ENCODE measurements at regions not wholly inside any gene's neighbourhood (a gene's known extent, or its start where the extent isn't known, plus 50 kb on each side); places are given as distances from the start of the nearest gene placed in this dataset.
"Not testable (repeated sequence)": the region's sequence is repeated elsewhere in the genome, so short reads cannot be mapped to it uniquely, and the experiment has no call there.

GRCh38 chr3:78163379-78163778, 1123.5 kb downstream of the ROBO2 start:
- DNase-seq: no peak

- DNase-seq: no peak
These were observed 1126.0 kb downstream of the ROBO2 start for GRCh38 chr3:78165876-78166275.

GRCh38 chr3:78174821-78175220, 1134.9 kb downstream of the ROBO2 start:
- no peak for DNase-seq

DNA sequence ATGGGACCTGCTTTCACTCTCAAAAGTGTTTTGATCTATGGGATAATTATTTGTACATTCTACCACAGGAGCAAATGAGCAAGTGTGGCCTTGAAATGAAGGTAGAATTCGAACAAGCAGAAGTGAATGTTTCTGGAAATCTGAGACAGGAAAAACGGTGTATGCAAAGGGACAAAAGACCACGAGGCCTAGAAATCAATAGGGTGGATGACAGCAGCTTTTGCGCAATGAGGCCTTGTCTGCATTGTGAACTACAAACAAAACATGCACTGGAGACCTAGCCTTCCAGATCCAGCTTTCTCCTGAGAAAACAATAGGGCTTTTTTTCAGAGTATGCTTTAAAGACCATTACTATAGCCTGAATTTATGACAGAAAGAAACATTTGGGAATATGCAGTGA, 1137.0 kb downstream of the ROBO2 start:
- DNase-seq: no peak

DNA sequence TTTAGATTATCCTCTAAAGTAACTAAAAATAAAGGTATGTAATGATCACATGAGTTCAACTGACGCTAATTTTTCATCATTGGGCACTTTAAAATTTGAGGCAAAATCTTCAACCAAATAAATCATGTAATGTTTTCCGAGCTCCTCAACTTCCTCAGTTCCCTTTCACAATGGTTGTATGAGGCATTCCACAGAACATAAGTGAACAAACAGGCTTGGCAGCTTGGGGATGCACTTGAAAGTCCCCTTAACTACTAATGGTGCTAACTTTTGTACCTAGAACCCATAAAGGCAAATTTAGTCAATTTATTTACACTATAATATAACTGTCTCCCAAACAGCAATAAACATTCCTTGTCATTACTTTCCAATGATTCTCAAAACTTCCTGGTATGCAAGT, 1137.9 kb downstream of the ROBO2 start:
- no peak for DNase-seq

- no peak for DNase-seq
These were observed 1138.3 kb downstream of the ROBO2 start for GRCh38 chr3:78178209-78178608.

- DNase-seq: no peak
These were observed 1139.0 kb downstream of the ROBO2 start for GRCh38 chr3:78178740-78179363.

- DNase-seq: no peak
These were observed 1144.2 kb downstream of the ROBO2 start for GRCh38 chr3:78183906-78184599.

GRCh38 chr3:78186404-78186803, 1146.5 kb downstream of the ROBO2 start:
- DNase-seq: no peak

DNA sequence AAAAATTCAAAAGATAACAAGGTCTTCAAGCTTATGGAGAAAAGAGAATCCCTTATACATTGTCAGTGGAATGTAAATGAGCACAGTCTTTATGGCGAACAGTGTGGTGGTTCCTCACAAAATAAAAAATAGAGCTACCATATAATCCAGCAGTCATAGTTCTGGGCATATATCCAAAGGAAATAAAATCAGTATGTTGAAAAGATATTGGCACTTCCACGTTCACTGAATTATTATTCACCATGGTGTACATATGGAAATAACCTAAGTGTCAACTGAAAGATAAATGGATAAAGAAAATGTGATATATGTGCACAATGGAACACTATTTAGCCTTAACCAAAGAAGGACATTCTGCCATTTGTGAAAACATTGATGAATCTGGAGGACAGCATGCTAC, 1161.2 kb downstream of the ROBO2 start:
- DNase-seq: no peak

DNA sequence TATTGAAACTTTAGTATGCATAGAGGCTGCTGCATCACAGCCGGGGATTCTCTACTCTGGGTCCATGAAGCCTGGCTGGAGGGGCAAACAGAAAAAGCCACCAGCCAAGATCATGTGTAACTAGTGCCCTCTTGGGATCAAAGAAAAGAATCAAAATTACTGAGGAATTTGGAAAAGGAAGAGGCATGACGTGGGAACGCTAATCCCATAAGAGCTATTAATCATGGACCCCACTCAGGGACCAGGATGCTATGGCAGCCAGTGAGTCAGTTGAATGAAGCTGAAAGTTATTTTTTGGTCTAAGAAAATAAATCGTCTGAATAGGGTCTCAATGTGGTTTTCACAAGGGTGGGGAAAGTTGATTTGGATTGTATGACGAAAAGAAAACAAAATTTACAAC, 1165.1 kb downstream of the ROBO2 start:
- DNase-seq: no peak

DNA sequence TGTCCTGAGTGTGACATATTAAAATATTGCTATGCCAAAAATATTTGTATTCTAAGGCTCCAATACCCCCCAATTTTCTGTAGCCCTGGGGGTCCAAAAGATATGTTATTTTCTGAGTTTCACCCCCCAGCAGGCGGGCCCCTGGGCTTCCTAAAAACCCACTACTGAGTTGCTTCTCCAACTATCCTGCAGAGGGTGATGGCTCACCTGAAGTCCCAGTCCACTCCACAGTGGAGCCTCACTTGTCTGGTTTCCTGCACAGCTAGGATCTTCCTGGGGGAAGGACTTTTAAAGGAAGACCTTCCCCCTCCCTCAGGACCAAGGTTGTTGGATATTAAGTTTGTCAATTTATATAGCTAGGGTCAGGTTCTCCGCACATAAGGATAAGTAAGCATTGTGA, 1181.4 kb downstream of the ROBO2 start:
- no peak for DNase-seq

GRCh38 chr3:78221796-78222195, 1181.9 kb downstream of the ROBO2 start:
- no peak for DNase-seq

DNA sequence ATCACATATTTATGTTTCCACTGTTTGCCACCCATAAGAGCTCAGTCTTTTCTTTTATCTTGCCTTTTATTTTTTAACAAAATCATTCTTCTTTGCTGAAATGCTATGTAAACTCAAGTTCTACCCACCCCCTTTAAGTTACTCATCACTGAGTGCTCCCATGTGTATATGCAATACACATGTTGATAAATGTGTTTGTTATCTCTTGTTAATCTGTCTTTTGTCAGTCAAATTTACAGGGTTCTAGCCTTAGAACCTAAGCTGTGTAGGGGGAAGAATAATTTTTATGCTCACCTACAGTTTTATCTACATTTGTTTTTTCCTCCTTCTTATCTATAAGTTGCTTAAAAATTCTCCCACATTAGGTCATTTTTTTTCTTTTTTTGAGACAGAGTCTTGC, 1195.9 kb downstream of the ROBO2 start:
- no peak for DNase-seq

DNA sequence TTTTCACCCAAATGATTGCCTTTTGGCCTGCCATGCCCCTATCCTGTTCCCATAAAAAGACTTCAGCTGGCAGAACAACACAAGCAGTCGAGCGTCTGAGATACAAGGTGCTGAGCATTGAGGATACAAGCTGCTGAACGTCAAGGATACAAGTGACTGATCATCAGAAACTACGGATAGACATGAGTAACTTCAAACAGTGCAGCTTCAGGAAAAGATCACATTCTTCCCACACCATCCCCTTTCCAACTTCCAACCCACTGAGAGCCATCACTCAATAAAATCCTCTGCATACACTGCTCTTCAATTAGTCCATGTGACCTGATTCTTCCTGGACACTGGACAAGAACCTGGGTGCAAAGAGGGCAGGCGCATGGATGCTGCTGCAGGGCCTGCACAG, 1198.9 kb downstream of the ROBO2 start:
- no peak for DNase-seq

DNA sequence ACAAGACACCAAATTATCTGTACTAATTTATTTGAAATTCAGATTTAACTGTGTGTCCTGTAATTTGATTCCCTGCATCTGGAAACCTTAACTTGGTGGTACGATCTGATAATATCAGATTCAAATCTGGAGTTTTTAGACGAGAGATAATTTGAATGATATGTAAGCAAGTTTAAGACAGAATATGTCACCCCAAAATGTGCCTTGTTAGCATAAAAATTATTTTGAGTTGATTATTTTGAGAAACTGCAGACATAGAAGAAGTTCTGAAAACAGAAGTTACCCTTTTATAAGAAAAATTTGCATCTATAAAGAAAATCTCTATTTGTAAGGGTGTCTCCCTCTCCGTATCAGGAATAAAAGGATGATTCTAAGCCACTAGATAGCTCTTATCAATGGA, 1202.8 kb downstream of the ROBO2 start:
- DNase-seq: no peak

DNA sequence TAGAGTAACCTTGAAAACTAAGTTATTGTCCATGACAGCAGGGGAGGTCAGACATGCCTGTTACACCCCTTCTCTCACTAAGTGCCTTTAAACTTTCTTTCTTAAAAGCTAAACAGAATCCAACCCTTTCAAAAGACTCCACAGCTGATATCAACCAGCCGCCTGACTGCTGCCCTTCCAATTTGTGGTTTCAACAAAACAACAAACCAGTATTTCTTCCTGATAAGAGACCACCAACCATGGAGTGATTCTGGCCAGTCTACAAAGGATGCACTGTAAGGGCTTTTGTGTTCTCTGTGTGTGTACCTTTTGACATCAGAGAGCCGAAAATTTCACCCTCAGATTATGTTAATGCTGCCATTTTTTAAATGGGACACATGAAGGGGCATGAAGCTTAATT, 1204.2 kb downstream of the ROBO2 start:
- DNase-seq: no peak

DNA sequence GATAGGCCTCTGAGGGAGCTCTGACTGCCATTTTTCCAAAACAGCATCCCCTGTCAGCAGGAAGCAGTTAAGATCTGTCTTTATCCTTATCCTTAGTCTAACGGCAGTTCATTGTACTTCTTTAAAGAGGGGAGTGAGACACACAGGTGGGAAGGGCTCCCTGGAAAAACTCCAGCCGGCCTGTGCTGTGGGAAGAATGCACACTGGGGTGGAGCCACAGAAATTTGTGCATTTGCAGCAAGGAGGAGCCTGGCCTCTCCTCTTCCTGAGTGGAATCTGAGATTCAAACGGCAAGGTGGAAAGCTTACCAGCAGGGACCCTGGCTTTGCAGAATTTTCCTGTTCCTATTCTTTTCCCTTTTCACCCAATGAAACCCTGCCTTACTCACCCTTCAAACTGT, 1209.4 kb downstream of the ROBO2 start:
- no peak for DNase-seq

DNA sequence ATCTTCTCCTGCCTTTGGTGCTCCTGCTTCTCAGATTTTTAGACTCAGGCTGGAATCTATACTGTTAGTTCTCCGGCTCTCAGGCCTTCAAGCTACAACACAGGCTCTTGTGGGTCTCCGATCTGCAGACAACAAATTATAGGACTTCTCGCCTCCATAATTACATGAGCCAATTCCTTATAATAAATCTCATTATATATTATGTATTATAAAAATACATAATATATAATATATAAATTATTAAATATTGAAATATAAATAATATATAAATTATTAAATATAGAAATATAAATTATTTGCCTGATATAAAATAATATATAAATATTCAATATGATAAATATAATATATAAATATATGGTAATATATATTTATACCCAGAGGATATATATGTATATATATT, 1214.0 kb downstream of the ROBO2 start:
- no peak for DNase-seq

- DNase-seq: no peak
These were observed 1215.5 kb downstream of the ROBO2 start for GRCh38 chr3:78255403-78255802.

- no peak for DNase-seq
These were observed 1216.2 kb downstream of the ROBO2 start for GRCh38 chr3:78256123-78256522.

GRCh38 chr3:78257951-78258530, 1218.1 kb downstream of the ROBO2 start:
- no peak for DNase-seq

GRCh38 chr3:78258798-78259197, 1218.9 kb downstream of the ROBO2 start:
- no peak for DNase-seq

GRCh38 chr3:78260388-78260787, 1220.5 kb downstream of the ROBO2 start:
- DNase-seq: no peak

GRCh38 chr3:78266550-78266949, 1226.7 kb downstream of the ROBO2 start:
- DNase-seq: not testable (repeated sequence)

Measured in NCI-H187 treated with DMSO at 0.1 percent for 48 hours (cell line).